ENCODE measurements at regions not wholly inside any gene's neighbourhood (a gene's known extent, or its start where the extent isn't known, plus 50 kb on each side); places are given as distances from the start of the nearest gene placed in this dataset.

- Histone ChIP-seq H3K27ac (no peak overlapping the region), H3K9me3 (ENCODE audit: severe bottlenecking) (no peaks in the 10 kb centered on the region), H3K4me3 (ENCODE audit: low read depth, low read length) (no peak overlapping the region), H3K36me3 (no peaks in the 10 kb centered on the region), H3K27me3 (ENCODE audit: insufficient read depth, low read depth, severe bottlenecking) (no peaks in the 10 kb centered on the region)
- DNase-seq = no peak
- no peak for TF ChIP-seq CTCF (IDR thresholded peaks at IDR 0.05; ENCODE audit: low read depth, low read length)
These were observed 167.3 kb upstream of the PGR start for GRCh38 chr11:101296896-101297295.

DNA sequence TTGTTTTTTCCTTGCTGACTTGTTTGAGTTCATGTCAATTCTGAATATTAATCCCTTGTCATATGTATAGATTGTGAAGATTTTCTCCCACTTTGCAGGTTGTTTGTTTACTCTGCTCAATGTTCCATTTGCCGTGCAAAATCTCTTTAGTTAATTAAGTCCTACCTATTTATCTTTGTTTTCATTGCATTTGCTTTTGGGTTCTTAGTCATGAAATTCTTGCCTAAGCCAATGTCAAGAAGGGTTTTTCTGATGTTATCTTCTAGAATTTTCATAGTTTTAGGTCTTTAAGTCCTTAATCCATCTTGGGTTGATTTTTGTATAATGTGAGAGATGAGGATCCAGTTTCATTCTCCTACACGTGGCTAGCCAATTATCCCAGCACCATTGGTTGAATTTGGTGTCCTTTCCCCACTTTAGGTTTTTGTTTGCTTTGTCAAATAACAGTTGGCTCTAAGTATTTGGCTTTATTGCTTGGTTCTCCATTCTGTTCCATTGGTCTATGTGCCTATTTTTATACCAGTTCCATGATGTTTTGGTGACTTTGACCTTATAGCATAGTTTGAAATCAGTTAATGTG is 163.1 kb upstream of the PGR start:
- Histone ChIP-seq H3K36me3 (no peaks in the 10 kb centered on the region), H3K27me3 (ENCODE audit: insufficient read depth, low read depth, severe bottlenecking) (no peaks in the 10 kb centered on the region), H3K27ac (no peak overlapping the region), H3K9me3 (ENCODE audit: severe bottlenecking) (no peaks in the 10 kb centered on the region), H3K4me3 (ENCODE audit: low read depth, low read length) (no peak overlapping the region)
- DNase-seq = no peak
- TF ChIP-seq CTCF (IDR thresholded peaks at IDR 0.05; ENCODE audit: low read depth, low read length) = no peak

GRCh38 chr11:101291279-101291678 is 161.7 kb upstream of the PGR start:
- Histone ChIP-seq H3K36me3 (no peaks in the 10 kb centered on the region), H3K4me3 (ENCODE audit: low read depth, low read length) (no peak overlapping the region), H3K9me3 (ENCODE audit: severe bottlenecking) (no peaks in the 10 kb centered on the region), H3K27ac (no peak overlapping the region), H3K27me3 (ENCODE audit: insufficient read depth, low read depth, severe bottlenecking) (no peaks in the 10 kb centered on the region)
- TF ChIP-seq CTCF (IDR thresholded peaks at IDR 0.05; ENCODE audit: low read depth, low read length) = no peak
- DNase-seq = no peak

GRCh38 chr11:101288392-101288791 is 158.8 kb upstream of the PGR start:
- H3K36me3 ChIP-seq = no peaks in the 10 kb centered on the region
- H3K27me3 ChIP-seq (ENCODE audit: insufficient read depth, low read depth, severe bottlenecking) = no peaks in the 10 kb centered on the region
- peak; percentile 13 for DNase-seq
- no peak overlapping the region for H3K4me3 ChIP-seq (ENCODE audit: low read depth, low read length)
- H3K9me3 ChIP-seq (ENCODE audit: severe bottlenecking) = no peaks in the 10 kb centered on the region
- TF ChIP-seq CTCF (IDR thresholded peaks at IDR 0.05; ENCODE audit: low read depth, low read length) = no peak
- H3K27ac ChIP-seq = no peak overlapping the region

DNA sequence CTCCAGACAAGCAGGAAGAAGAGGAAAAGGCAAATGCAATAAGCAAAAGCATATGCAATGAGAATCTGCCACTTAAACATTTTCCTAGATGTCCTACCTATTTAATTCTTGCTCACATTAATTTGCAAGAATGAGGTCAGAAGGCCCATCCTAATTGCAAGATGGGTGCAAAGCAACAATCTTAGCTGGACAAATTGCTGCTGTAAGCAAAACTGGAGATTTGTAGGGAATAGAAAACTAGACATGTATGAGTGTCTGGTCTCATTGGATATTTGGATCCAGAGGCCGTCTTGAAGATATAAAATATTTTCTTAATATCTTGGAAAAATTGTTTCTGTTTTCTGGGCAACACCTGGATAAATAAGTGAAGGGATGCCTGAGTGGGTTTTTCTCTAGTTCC is 150.1 kb upstream of the PGR start:
- no peak for TF ChIP-seq CTCF (IDR thresholded peaks at IDR 0.05; ENCODE audit: low read depth, low read length)
- Histone ChIP-seq H3K4me3 (ENCODE audit: low read depth, low read length) (no peak overlapping the region), H3K27me3 (ENCODE audit: insufficient read depth, low read depth, severe bottlenecking) (no peaks in the 10 kb centered on the region), H3K27ac (no peak overlapping the region), H3K36me3 (no peaks in the 10 kb centered on the region), H3K9me3 (ENCODE audit: severe bottlenecking) (no peaks in the 10 kb centered on the region)
- no peak for DNase-seq

DNA sequence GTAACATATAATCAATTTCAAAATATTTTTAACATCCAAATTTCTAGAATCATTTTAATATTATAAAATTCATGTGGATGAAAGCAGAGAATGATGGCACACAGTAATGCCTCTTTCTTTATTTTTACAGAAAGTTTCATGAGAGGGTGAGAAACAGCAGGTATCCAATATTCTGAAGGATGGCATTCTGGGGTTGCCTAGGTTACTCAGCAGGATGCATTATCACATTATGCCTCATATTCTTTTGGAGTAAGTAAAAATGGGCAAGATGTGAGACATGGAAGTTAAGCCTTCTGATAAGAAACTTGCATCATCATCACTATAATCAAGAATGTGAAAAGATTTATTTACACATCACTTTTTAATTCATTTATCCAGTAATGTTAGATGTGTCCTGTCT is 148.7 kb upstream of the PGR start:
- TF ChIP-seq CTCF (IDR thresholded peaks at IDR 0.05; ENCODE audit: low read depth, low read length) = no peak
- no peaks in the 10 kb centered on the region for H3K27me3 ChIP-seq (ENCODE audit: insufficient read depth, low read depth, severe bottlenecking)
- no peaks in the 10 kb centered on the region for H3K9me3 ChIP-seq (ENCODE audit: severe bottlenecking)
- no peak overlapping the region for H3K4me3 ChIP-seq (ENCODE audit: low read depth, low read length)
- DNase-seq = no peak
- no peaks in the 10 kb centered on the region for H3K36me3 ChIP-seq
- no peak overlapping the region for H3K27ac ChIP-seq

Data from WERI-Rb-1 (cell line).